ENCODE measurements at regions not wholly inside any gene's neighbourhood (a gene's known extent, or its start where the extent isn't known, plus 50 kb on each side); places are given as distances from the start of the nearest gene placed in this dataset.

DNA sequence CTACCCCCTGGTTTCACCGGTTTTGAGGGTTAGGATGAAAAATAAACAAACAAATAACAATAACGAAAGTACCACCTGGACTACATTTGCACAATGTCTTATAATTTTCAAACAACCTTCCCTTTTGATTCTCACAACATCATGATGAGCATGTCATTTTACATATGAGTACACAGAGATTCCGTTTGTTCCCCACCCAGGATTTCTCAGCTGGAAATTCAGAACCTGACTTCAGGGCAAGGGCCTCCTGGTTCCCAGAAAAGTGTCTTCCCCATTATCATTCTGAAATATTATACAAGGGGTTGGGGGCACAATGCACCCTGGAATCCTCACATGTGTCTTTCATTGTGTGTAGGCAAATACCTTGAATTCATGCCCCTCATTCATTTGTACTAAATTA, 135.8 kb upstream of the NOCT start:
- TF ChIP-seq TAF1 (IDR thresholded peaks at IDR 0.05; ENCODE audit: low read depth) (no peak), RAD21 (IDR thresholded peaks at IDR 0.05; ENCODE audit: low read depth) (no peak), CEBPB (IDR thresholded peaks at IDR 0.05) (no peak), ZBTB7A (IDR thresholded peaks at IDR 0.05; ENCODE audit: low read depth) (no peak), NFIC (IDR thresholded peaks at IDR 0.05) (no peak), EGR1 (IDR thresholded peaks at IDR 0.05) (no peak), TEAD4 (IDR thresholded peaks at IDR 0.05) (no peak), TCF12 (IDR thresholded peaks at IDR 0.05; ENCODE audit: low read depth) (no peak), REST (IDR thresholded peaks at IDR 0.05; ENCODE audit: low read depth) (no peak), FOXM1 (IDR thresholded peaks at IDR 0.05; ENCODE audit: borderline replicate concordance, low read depth) (no peak), MAX (IDR thresholded peaks at IDR 0.05) (no peak), CREB1 (IDR thresholded peaks at IDR 0.05; ENCODE audit: low read depth) (no peak), EP300 (IDR thresholded peaks at IDR 0.05; ENCODE audit: borderline replicate concordance) (no peak), USF1 (IDR thresholded peaks at IDR 0.05) (no peak), YY1 (IDR thresholded peaks at IDR 0.05; ENCODE audit: low read depth) (no peak)

DNA sequence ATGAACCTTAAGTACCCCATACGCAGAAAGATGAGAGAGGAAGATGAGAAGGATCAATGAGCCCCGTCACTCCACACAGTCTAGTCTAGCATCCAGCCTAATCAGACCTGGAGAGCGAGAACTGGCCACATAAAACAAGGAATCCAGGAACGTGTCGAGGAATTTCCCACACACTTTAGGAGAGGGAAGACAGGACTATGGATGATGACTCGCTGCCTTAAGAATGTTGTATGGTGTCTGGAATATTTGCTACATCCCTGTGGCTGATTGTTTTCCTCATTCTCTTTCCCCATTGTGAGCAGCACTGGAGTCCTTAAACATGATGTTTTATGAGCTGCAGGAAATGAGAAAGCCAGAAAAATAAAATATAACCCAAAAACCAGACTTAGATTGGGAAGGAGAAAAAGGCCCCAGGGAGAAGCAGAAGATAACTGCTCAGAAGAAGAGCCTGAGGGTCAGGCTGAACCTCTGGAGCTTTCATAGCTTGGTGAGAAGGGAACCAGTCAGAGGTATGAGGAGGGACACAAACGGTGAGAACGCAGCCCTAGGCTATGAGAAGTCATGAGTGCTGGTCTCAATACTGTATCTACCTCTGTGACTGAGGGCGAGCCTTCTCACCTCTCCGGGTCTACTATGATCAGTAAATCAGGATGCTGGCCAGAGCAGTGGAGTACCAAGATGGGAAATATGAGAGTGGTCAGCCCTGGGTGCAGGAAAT, 139.5 kb upstream of the NOCT start:
- TF ChIP-seq TAF1 (IDR thresholded peaks at IDR 0.05; ENCODE audit: low read depth) (no peak), TEAD4 (IDR thresholded peaks at IDR 0.05) (0 out of 2 replicates have a peak, but pooled peaks have one; percentile 23)

- TF ChIP-seq TAF1 (IDR thresholded peaks at IDR 0.05; ENCODE audit: low read depth): no peak
- no peak for TF ChIP-seq TEAD4 (IDR thresholded peaks at IDR 0.05)
- no peak for TF ChIP-seq YY1 (IDR thresholded peaks at IDR 0.05; ENCODE audit: low read depth)
- TF ChIP-seq TCF12 (IDR thresholded peaks at IDR 0.05; ENCODE audit: low read depth): no peak
- no peak for TF ChIP-seq RAD21 (IDR thresholded peaks at IDR 0.05; ENCODE audit: low read depth)
Measured at GRCh38 chr4:138871555-138871875, 144.1 kb upstream of the NOCT start.

DNA sequence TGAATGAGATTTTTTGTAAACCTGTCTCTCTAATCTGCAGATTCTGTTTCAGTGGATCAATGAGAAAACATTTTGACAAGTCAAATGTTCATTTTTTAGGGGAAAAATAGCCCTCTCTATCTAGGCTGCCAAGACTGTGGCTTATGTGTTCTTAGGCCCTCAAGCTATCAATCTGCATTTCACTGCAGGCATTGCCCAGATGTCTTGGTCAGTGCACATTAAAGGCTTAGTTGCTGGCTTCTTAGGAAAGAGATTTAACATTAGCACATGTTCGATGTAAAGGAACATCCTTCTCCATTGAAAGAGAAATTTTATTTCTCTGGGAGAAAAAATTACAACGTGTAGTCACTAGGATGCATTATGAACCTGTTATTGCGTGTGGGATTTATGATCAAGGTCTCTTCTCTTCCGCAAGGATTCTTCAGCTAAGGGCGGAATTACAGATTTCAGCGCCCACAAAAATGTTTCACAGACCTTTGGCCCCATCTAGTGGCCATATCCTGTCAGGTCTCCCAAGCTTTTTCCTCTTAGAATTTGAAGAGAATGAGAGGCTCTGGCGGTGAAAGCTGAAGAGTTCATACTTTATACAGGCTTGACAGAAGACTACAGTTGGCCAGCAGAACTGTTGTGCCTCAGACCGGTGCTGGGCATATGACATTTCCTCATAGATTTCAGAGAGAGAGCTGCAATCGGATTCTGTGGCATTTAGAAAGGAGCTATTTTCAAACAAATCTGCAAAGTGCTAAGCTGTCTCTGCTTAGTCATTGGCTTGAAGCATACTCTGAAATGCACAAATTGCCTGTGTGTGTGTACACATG, 144.6 kb upstream of the NOCT start:
- no peak for TF ChIP-seq REST (IDR thresholded peaks at IDR 0.05; ENCODE audit: low read depth)
- no peak for TF ChIP-seq CREB1 (IDR thresholded peaks at IDR 0.05; ENCODE audit: low read depth)
- TF ChIP-seq MAX (IDR thresholded peaks at IDR 0.05): no peak
- TF ChIP-seq CEBPB (IDR thresholded peaks at IDR 0.05): no peak
- TF ChIP-seq EGR1 (IDR thresholded peaks at IDR 0.05): no peak
- peak; percentile 92 for TF ChIP-seq RAD21 (IDR thresholded peaks at IDR 0.05; ENCODE audit: low read depth)

DNA sequence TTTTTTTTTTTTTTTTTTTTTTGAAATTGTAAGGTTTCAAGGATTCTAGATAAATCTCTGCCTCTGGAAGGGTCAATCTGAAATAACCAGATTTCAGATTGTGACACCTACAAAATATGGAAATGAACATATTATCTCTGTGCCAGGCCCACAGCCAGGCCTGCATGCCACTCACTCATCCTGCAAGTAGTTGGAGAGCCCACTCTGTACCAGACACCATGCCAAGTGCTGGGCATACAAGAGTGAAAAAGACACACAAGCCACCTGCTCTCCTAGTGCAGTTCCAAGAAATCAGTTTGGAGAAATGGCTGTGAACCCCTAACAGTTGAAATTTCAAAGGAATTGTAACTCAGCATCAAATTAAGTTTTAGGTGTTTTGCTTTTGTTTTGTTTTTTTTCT, 145.9 kb upstream of the NOCT start:
- TF ChIP-seq CREB1 (IDR thresholded peaks at IDR 0.05; ENCODE audit: low read depth) (no peak), TCF12 (IDR thresholded peaks at IDR 0.05; ENCODE audit: low read depth) (no peak), REST (IDR thresholded peaks at IDR 0.05; ENCODE audit: low read depth) (no peak), EGR1 (IDR thresholded peaks at IDR 0.05) (no peak), EP300 (IDR thresholded peaks at IDR 0.05; ENCODE audit: borderline replicate concordance) (no peak), TEAD4 (IDR thresholded peaks at IDR 0.05) (no peak), USF1 (IDR thresholded peaks at IDR 0.05) (no peak), RAD21 (IDR thresholded peaks at IDR 0.05; ENCODE audit: low read depth) (no peak), TAF1 (IDR thresholded peaks at IDR 0.05; ENCODE audit: low read depth) (no peak)

Measured in Ishikawa (cell line).